DMS 273 (cell line): ENCODE measurements at regions not wholly inside any gene's neighbourhood (a gene's known extent, or its start where the extent isn't known, plus 50 kb on each side); places are given as distances from the start of the nearest gene placed in this dataset.
"Not testable (repeated sequence)": the region's sequence is repeated elsewhere in the genome, so short reads cannot be mapped to it uniquely, and the experiment has no call there.

Experiments used
- DNase-seq: peaks from one replicate; lab custom pipeline; 2025; ENCODE audit not compliant: unreplicated experiment; lab: John Stamatoyannopoulos, UW

- DNase-seq, result not testable (repeated sequence)
Observed at GRCh38 chr6:144572541-144572940, 287.4 kb downstream of the UTRN start.

- no peak for DNase-seq
Observed at GRCh38 chr6:144574796-144575195, 289.7 kb downstream of the UTRN start.

GRCh38 chr6:144575327-144575726 is 290.2 kb downstream of the UTRN start:
- DNase-seq, result no peak

- no peak for DNase-seq
Observed at GRCh38 chr6:144576871-144577270, 291.7 kb downstream of the UTRN start.

GRCh38 chr6:144578385-144579350 is 293.5 kb downstream of the UTRN start:
- no peak for DNase-seq

- no peak for DNase-seq
Observed at GRCh38 chr6:144580039-144580438, 294.9 kb downstream of the UTRN start.

- DNase-seq, result no peak
Observed at GRCh38 chr6:144580771-144581170, 295.6 kb downstream of the UTRN start.

- DNase-seq, result peak; percentile 29
Observed at GRCh38 chr6:144581812-144582537, 296.8 kb downstream of the UTRN start.

- peak; percentile 3 for DNase-seq
Observed at GRCh38 chr6:144582939-144583613, 297.9 kb downstream of the UTRN start.

GRCh38 chr6:144583614-144583954 is 298.4 kb downstream of the UTRN start:
- no peak for DNase-seq

GRCh38 chr6:144585217-144585814 is 300.2 kb downstream of the UTRN start:
- DNase-seq, result peak; percentile 58

GRCh38 chr6:144586986-144587385 is 301.9 kb downstream of the UTRN start:
- no peak for DNase-seq

GRCh38 chr6:144588697-144589325 is 303.7 kb downstream of the UTRN start:
- DNase-seq, result no peak

GRCh38 chr6:144590532-144590931 is 305.4 kb downstream of the UTRN start:
- DNase-seq, result no peak

GRCh38 chr6:144593392-144593791 is 308.3 kb downstream of the UTRN start:
- no peak for DNase-seq

- no peak for DNase-seq
Observed at GRCh38 chr6:144594585-144594984, 309.4 kb downstream of the UTRN start.

- DNase-seq, result no peak
Observed at GRCh38 chr6:144595266-144595665, 310.1 kb downstream of the UTRN start.

- no peak for DNase-seq
Observed at GRCh38 chr6:144597511-144597910, 312.4 kb downstream of the UTRN start.

- DNase-seq, result no peak
Observed at GRCh38 chr6:144599615-144600014, 314.5 kb downstream of the UTRN start.

GRCh38 chr6:144601221-144601620 is 316.1 kb downstream of the UTRN start:
- no peak for DNase-seq
